ENCODE measurements at regions not wholly inside any gene's neighbourhood (a gene's known extent, or its start where the extent isn't known, plus 50 kb on each side); places are given as distances from the start of the nearest gene placed in this dataset.

- Mint-ChIP-seq H3K27ac (ENCODE audit: unreplicated experiment) (no peak overlapping the region), H3K4me3 (ENCODE audit: unreplicated experiment) (no peak overlapping the region), H3K36me3 (ENCODE audit: low read depth) (no peaks in the 10 kb centered on the region), H3K4me1 (ENCODE audit: low read depth) (no peaks in the 10 kb centered on the region), H3K9me3 (ENCODE audit: low read depth) (no peaks in the 10 kb centered on the region), H3K27me3 (ENCODE audit: low read depth) (peaks cover 44% of the 10 kb centered on the region)
- no peak for DNase-seq (ENCODE audit: low spot score)
- no peak for TF ChIP-seq CTCF (IDR thresholded peaks at IDR 0.05)
Measured at GRCh38 chr10:118237930-118238329, 104.2 kb downstream of the FAM204A start.

- no peak for DNase-seq (ENCODE audit: low spot score)
- Mint-ChIP-seq H3K4me1 (ENCODE audit: low read depth) (no peaks in the 10 kb centered on the region), H3K4me3 (ENCODE audit: unreplicated experiment) (no peak overlapping the region), H3K9me3 (ENCODE audit: low read depth) (no peaks in the 10 kb centered on the region), H3K27ac (ENCODE audit: unreplicated experiment) (no peak overlapping the region), H3K27me3 (ENCODE audit: low read depth) (peaks cover 28% of the 10 kb centered on the region), H3K36me3 (ENCODE audit: low read depth) (no peaks in the 10 kb centered on the region)
- no peak for TF ChIP-seq CTCF (IDR thresholded peaks at IDR 0.05)
Measured at GRCh38 chr10:118234683-118235082, 107.4 kb downstream of the FAM204A start.

GRCh38 chr10:118220346-118220850 lies 121.7 kb downstream of the FAM204A start:
- no peak for TF ChIP-seq CTCF (IDR thresholded peaks at IDR 0.05)
- Mint-ChIP-seq H3K36me3 (ENCODE audit: low read depth) (no peaks in the 10 kb centered on the region), H3K4me1 (ENCODE audit: low read depth) (no peaks in the 10 kb centered on the region), H3K9me3 (ENCODE audit: low read depth) (peaks cover 12% of the 10 kb centered on the region), H3K4me3 (ENCODE audit: unreplicated experiment) (no peak overlapping the region), H3K27me3 (ENCODE audit: low read depth) (no peaks in the 10 kb centered on the region), H3K27ac (ENCODE audit: unreplicated experiment) (no peak overlapping the region)
- DNase-seq (ENCODE audit: low spot score), result no peak

GRCh38 chr10:118218562-118218961 lies 123.6 kb downstream of the FAM204A start:
- Mint-ChIP-seq H3K36me3 (ENCODE audit: low read depth) (no peaks in the 10 kb centered on the region), H3K27me3 (ENCODE audit: low read depth) (no peaks in the 10 kb centered on the region), H3K27ac (ENCODE audit: unreplicated experiment) (no peak overlapping the region), H3K9me3 (ENCODE audit: low read depth) (no peaks in the 10 kb centered on the region), H3K4me1 (ENCODE audit: low read depth) (no peaks in the 10 kb centered on the region), H3K4me3 (ENCODE audit: unreplicated experiment) (no peak overlapping the region)
- no peak for DNase-seq (ENCODE audit: low spot score)
- no peak for TF ChIP-seq CTCF (IDR thresholded peaks at IDR 0.05)

GRCh38 chr10:118216571-118217170 lies 125.5 kb downstream of the FAM204A start:
- Mint-ChIP-seq H3K4me3 (ENCODE audit: unreplicated experiment) (no peak overlapping the region), H3K36me3 (ENCODE audit: low read depth) (no peaks in the 10 kb centered on the region), H3K4me1 (ENCODE audit: low read depth) (no peaks in the 10 kb centered on the region), H3K9me3 (ENCODE audit: low read depth) (no peaks in the 10 kb centered on the region), H3K27ac (ENCODE audit: unreplicated experiment) (no peak overlapping the region), H3K27me3 (ENCODE audit: low read depth) (no peaks in the 10 kb centered on the region)
- no peak for DNase-seq (ENCODE audit: low spot score)
- TF ChIP-seq CTCF (IDR thresholded peaks at IDR 0.05), result no peak
